ENCODE measurements at regions not wholly inside any gene's neighbourhood (a gene's known extent, or its start where the extent isn't known, plus 50 kb on each side); places are given as distances from the start of the nearest gene placed in this dataset.
"Not testable (repeated sequence)": the region's sequence is repeated elsewhere in the genome, so short reads cannot be mapped to it uniquely, and the experiment has no call there.

DNA sequence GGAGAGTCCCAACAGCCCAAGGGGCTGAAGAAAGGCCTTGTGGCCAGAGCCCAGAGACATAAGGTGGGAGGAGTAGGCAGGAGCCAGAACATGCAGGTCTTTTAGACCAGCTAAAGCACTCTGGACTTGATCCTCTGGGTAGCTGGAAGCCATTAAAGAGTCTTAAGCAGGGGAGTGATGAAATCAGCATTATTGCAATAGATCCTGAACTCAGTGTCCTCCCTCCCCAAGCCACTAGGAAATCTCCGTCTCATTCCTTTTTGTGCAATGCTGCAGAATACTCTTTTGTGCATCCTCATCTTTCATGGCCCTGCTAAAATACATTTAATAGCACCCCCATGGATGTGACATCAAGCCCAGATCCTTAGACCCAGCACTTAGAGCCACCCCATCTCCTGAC is 58.6 kb upstream of the ZCCHC2 start (continued):
- TF ChIP-seq EZH2phosphoT487 (IDR thresholded peaks at IDR 0.05; ENCODE audit: unreplicated experiment), result no peak
- TF ChIP-seq, protein P1, sequence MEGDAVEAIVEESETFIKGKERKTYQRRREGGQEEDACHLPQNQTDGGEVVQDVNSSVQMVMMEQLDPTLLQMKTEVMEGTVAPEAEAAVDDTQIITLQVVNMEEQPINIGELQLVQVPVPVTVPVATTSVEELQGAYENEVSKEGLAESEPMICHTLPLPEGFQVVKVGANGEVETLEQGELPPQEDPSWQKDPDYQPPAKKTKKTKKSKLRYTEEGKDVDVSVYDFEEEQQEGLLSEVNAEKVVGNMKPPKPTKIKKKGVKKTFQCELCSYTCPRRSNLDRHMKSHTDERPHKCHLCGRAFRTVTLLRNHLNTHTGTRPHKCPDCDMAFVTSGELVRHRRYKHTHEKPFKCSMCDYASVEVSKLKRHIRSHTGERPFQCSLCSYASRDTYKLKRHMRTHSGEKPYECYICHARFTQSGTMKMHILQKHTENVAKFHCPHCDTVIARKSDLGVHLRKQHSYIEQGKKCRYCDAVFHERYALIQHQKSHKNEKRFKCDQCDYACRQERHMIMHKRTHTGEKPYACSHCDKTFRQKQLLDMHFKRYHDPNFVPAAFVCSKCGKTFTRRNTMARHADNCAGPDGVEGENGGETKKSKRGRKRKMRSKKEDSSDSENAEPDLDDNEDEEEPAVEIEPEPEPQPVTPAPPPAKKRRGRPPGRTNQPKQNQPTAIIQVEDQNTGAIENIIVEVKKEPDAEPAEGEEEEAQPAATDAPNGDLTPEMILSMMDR (conservative IDR thresholded peaks at IDR 0.05; ENCODE audit: low read depth in 2 of 2), result no peak
- TF ChIP-seq, protein P2, sequence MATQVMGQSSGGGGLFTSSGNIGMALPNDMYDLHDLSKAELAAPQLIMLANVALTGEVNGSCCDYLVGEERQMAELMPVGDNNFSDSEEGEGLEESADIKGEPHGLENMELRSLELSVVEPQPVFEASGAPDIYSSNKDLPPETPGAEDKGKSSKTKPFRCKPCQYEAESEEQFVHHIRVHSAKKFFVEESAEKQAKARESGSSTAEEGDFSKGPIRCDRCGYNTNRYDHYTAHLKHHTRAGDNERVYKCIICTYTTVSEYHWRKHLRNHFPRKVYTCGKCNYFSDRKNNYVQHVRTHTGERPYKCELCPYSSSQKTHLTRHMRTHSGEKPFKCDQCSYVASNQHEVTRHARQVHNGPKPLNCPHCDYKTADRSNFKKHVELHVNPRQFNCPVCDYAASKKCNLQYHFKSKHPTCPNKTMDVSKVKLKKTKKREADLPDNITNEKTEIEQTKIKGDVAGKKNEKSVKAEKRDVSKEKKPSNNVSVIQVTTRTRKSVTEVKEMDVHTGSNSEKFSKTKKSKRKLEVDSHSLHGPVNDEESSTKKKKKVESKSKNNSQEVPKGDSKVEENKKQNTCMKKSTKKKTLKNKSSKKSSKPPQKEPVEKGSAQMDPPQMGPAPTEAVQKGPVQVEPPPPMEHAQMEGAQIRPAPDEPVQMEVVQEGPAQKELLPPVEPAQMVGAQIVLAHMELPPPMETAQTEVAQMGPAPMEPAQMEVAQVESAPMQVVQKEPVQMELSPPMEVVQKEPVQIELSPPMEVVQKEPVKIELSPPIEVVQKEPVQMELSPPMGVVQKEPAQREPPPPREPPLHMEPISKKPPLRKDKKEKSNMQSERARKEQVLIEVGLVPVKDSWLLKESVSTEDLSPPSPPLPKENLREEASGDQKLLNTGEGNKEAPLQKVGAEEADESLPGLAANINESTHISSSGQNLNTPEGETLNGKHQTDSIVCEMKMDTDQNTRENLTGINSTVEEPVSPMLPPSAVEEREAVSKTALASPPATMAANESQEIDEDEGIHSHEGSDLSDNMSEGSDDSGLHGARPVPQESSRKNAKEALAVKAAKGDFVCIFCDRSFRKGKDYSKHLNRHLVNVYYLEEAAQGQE (IDR thresholded peaks at IDR 0.05; ENCODE audit: unreplicated experiment), result no peak
- TF ChIP-seq JUNB (IDR thresholded peaks at IDR 0.05; ENCODE audit: unreplicated experiment), result no peak
- TF ChIP-seq ZNF114 (CRISPR knock-in tag; IDR thresholded peaks at IDR 0.05), result no peak
- no peak for TF ChIP-seq POLR2AphosphoS5 (IDR thresholded peaks at IDR 0.05; ENCODE audit: low read depth)

DNA sequence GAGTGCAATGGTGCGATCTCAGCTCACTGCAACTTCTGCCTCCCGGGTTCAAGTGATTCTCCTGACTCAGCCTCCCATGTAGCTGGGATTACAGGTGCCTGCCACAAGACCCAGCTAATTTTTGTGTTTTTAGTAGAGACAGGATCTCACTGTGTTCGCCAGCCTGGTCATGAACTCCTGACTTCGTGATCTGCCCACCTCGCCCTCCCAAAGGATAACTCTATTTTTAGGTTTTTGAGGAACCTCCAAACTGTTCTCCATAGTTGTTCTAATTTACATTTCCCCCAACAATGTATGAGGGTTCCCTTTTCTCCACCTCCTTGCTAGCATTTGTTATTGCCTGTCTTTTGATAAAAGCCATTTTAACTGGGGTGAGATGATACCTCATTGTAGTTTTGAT is 53.7 kb upstream of the ZCCHC2 start:
- not testable (repeated sequence) for H2AFZ ChIP-seq; H3K79me2 ChIP-seq (replicated peaks; ENCODE audit: insufficient read depth); H3K27ac Mint-ChIP-seq; H3K27me3 Mint-ChIP-seq (ENCODE audit: insufficient read depth, low read depth, poor library complexity); H3K36me3 ChIP-seq (ENCODE audit: insufficient read depth); ATAC-seq; H3K4me2 ChIP-seq; H3K4me3 Mint-ChIP-seq; H3K27ac ChIP-seq (ENCODE audit: low read depth); DNase-seq (ENCODE audit: low spot score); H3K36me3 Mint-ChIP-seq (ENCODE audit: low read depth); H3K4me1 Mint-ChIP-seq; H4K20me1 ChIP-seq (replicated peaks; ENCODE audit: insufficient read depth); H3K4me1 ChIP-seq (ENCODE audit: insufficient read depth); H3K27me3 ChIP-seq (ENCODE audit: insufficient read depth); H3K4me3 ChIP-seq; H3K9me2 ChIP-seq (ENCODE audit: insufficient read depth); H3F3A ChIP-seq (replicated peaks; ENCODE audit: low read depth)
- peaks cover 11% of the 10 kb centered on the region for H3K9me3 Mint-ChIP-seq
